Stimulated activated naive CD8-positive, alpha-beta T cell treated with anti-CD3 and anti-CD28 coated beads, Interleukin-15, amount 100 ng/mL, for 72 hours (primary cell): ENCODE measurements at regions not wholly inside any gene's neighbourhood (a gene's known extent, or its start where the extent isn't known, plus 50 kb on each side); places are given as distances from the start of the nearest gene placed in this dataset.

Source experiments
- ATAC-seq: fragments of 150-1000 bp; cut with Tn5 transposase; 2 replicates; pipeline ENCODE4 v1.10.0; 2021; ENCODE audit warnings: mild to moderate bottlenecking, moderate library complexity
- DNase-seq, 2 donors: peaks; one replicate each; pipeline ENCODE4 v3.0.0; 2021 to 2022
- H3K27ac Mint-ChIP-seq, 2 donors: one replicate each; pipeline ENCODE4 v1.8.0; 2022; ENCODE audit warnings: mild to moderate bottlenecking in 2 of 2, mixed read lengths in 2 of 2, moderate library complexity in 2 of 2
- H3K27me3 Mint-ChIP-seq: one replicate; pipeline ENCODE4 v1.8.0; 2022; ENCODE audit warnings: mixed read lengths
- H3K4me1 Mint-ChIP-seq: one replicate; pipeline ENCODE4 v1.8.0; 2022; ENCODE audit warnings: mild to moderate bottlenecking, mixed read lengths
- H3K4me3 Mint-ChIP-seq, 2 donors: one replicate each; pipeline ENCODE4 v1.8.0; 2022; ENCODE audit warnings: mild to moderate bottlenecking in 2 of 2, mixed read lengths in 2 of 2, moderate library complexity in 1 of 2
- H3K9me3 Mint-ChIP-seq, 2 donors: one replicate each; pipeline ENCODE4 v1.8.0; 2022; ENCODE audit warnings: mixed read lengths in 2 of 2

DNA sequence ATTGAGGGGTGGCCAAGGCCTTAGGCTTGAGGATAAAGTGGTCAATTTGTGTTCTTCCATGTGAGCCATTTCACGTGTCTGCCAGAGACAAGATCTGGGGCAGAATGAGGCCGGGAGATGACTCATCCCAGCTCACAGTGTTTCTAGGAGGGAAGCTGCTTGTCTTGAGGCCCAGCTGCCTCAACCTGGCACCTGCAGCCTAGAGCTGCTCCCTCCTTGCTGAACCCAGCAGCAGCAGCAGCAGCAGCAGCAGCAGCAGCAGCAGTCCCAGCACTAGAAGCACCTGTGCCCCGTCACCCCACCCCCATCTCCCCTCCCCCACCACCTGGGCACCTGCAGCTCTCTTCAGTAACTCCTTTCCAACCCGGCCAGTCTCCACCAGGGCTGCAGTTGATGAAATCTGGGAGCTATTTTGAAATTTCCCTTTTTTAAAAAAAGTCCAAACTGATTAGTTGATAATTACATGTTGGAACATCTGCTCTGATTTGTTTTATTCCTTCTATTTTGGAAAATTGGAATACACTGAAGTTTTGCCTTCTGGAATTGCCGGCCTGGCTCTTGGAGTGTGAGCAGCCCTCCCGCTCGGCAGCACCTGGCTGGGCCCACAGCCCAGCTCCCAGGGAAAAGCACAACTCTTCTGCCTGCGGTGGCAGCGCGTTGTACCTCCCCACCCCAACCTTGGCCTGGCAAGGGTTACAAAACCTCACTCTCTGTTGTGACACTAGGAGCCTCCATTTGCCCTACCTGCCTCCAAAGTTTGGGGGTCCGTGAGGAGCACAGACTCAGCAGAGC, 143.5 kb downstream of the NXPE2 start:
- no peak overlapping the region for H3K4me3 Mint-ChIP-seq
- ATAC-seq (no peak), DNase-seq (no peak)
- no peak overlapping the region for H3K27ac Mint-ChIP-seq
- H3K4me1 Mint-ChIP-seq, result no peaks in the 10 kb centered on the region
- peaks cover 0 to 8% of the 10 kb centered on the region in 2 donors for H3K9me3 Mint-ChIP-seq
- H3K27me3 Mint-ChIP-seq, result no peaks in the 10 kb centered on the region

DNA sequence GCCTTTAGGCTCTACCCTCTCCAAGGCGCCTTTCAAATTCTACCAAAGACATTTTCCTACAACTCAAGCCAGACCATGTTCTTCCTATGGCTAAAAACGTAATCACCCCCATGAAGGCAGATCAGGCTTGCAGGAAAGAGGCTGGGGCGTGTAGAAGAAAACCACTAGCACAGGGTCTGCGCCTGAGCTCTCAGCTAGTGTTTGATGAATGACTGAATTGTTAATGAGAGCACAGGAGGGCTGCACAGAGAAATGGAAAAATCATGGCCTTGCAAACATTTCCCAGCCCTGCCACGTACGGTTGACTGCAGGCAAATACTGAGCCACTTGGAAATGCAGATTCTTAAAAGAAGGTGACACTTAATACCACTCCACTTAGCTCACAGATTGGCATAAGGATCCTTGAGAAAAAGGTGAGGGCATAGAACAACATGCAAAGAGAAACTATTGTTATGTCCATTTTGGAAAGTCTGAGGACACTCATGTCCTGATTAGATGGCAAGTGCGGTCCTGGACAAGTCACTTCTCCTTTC, 148.6 kb downstream of the NXPE2 start:
- ATAC-seq (no peak), DNase-seq (no peak)
- Mint-ChIP-seq H3K4me1 (no peaks in the 10 kb centered on the region), H3K27ac (no peak overlapping the region), H3K9me3 (peaks cover 0 to 8% of the 10 kb centered on the region in 2 donors), H3K27me3 (no peaks in the 10 kb centered on the region), H3K4me3 (no peak overlapping the region)

DNA sequence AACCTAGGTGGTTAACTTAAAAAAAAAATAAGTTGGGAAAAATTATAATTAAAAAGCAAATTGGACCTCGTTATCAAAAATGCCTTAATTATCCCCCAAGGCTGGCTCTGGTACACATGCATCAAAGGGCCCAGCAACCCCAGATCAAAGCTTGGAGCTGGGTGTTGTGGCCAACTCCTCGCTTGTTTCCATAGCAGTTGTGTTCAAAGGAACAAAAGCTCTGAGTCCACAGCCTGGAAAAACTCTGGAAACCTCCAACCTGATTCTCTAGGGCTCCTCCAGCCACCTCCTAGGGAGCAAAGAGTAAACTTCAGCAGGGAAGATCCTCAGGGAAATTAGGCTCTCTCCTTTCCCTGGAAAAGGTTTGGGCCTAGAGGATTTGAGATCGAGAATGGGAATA, 149.4 kb downstream of the NXPE2 start:
- ATAC-seq (no peak), DNase-seq (no peak)
- no peaks in the 10 kb centered on the region for H3K27me3 Mint-ChIP-seq
- no peaks in the 10 kb centered on the region for H3K4me1 Mint-ChIP-seq
- H3K27ac Mint-ChIP-seq, result no peak overlapping the region
- H3K9me3 Mint-ChIP-seq, result peaks cover 0 to 8% of the 10 kb centered on the region in 2 donors
- H3K4me3 Mint-ChIP-seq, result no peak overlapping the region

DNA sequence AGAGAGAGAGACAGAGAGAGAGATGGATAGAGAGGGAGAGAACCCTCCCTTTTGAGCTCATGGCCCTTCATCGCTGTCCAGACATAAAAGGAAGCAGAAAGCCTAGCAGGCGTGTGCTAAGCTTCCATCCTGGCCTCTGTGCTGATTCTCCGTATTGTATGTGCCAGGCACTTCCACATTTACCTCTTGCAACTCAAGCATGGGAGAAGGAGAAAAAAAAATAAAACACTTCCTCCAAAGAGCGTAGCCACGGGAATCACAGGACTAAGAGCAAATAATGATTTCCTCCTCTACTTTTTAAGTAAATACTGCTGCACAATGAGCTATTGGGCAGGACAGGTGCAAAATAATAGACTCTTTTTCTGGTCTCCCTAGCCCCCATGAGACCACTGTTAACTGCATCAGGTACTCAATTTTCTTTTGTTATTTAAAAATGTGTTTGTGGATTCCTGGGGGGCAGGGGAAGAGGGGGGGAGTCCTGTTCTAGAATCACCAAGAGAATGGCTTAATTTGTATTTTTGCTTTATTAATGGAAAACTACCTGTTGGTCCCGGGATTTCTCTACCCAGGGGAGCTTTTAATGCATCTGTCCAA, 154.3 kb downstream of the NXPE2 start:
- DNase-seq (no peak), ATAC-seq (no peak)
- no peaks in the 10 kb centered on the region for H3K27me3 Mint-ChIP-seq
- no peak overlapping the region for H3K4me3 Mint-ChIP-seq
- no peak overlapping the region for H3K27ac Mint-ChIP-seq
- no peaks in the 10 kb centered on the region for H3K4me1 Mint-ChIP-seq
- H3K9me3 Mint-ChIP-seq, result no peaks in the 10 kb centered on the region

DNA sequence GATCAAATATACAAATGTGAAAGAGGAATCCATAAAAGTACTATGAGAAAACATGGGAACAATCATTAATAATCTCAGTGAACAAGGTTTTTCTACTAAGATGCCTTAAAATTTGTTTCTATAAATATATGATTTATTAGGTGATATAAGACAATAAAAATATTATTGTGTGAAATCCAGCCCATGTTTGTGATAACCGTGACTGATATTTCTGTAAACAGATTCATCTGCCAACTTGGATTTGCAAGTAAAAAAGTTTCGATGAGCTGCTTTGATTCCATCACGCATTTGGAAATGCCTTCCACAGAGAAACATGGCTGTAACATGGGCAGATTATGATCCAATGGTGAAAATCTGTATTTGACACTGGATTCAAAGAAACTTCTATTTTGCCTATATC, 157.8 kb downstream of the NXPE2 start:
- peaks cover 10 to 12% of the 10 kb centered on the region in 2 donors for H3K9me3 Mint-ChIP-seq
- no peak overlapping the region for H3K27ac Mint-ChIP-seq
- ATAC-seq (no peak), DNase-seq (no peak)
- no peaks in the 10 kb centered on the region for H3K27me3 Mint-ChIP-seq
- no peak overlapping the region for H3K4me3 Mint-ChIP-seq
- H3K4me1 Mint-ChIP-seq, result no peaks in the 10 kb centered on the region

DNA sequence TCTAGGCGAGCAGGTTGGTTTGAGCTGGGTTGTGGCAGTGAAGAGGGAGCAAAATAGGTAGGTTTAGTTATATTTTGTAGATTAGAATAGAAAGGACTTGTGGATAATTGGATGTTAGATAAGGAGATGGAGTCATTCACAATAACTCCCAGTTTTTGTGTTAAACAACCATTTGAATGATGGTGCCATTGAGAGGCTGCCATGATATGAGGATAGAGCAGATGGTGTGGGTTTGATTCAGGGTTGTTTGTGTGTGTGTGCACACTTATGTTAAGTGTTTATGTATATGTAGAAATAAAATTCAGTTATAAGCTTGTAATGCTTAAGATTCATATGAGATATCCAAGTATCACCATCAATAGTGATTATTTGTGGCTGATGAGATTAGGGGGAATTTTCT, 166.6 kb downstream of the NXPE2 start:
- Mint-ChIP-seq H3K4me3 (no peak overlapping the region), H3K27ac (no peak overlapping the region), H3K4me1 (peaks cover 8% of the 10 kb centered on the region), H3K27me3 (peaks cover 24% of the 10 kb centered on the region), H3K9me3 (peaks cover 0 to 4% of the 10 kb centered on the region in 2 donors)
- no peak for DNase-seq
- no peak for ATAC-seq

DNA sequence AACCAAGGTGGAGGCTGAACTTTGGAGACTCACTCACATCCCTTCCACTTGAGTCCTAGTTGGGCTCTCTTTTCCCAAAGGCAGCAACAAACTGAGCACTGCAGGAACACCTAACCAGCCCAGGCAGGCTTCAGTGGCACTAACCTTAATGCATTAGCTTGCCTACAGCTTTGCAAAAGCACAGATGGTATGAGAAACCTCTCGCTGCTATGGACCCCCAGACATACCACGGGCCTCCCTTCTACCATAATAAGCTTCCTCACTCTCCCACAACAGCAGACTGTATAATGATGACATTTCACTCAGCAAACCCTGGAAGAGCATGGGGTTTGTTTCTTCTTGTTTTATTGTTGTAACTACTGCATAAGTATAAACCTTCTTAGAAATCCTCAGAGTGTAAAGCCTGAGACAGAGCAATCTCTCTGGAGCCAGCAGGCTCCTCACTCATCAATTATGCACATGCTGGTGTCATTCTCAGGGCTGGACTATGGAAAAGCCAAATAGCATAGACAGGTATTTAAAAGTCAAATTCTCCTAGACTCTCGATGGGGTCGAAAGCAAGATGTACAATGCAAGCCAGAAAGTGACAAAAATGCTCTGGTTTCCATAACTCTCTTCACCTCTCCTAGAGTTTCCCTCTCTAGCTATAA, 167.6 kb downstream of the NXPE2 start:
- DNase-seq (no peak), ATAC-seq (no peak)
- Mint-ChIP-seq H3K27ac (no peak overlapping the region), H3K4me1 (peaks cover 8% of the 10 kb centered on the region), H3K9me3 (peaks cover 0 to 4% of the 10 kb centered on the region in 2 donors), H3K4me3 (no peak overlapping the region), H3K27me3 (peaks cover 24% of the 10 kb centered on the region)

DNA sequence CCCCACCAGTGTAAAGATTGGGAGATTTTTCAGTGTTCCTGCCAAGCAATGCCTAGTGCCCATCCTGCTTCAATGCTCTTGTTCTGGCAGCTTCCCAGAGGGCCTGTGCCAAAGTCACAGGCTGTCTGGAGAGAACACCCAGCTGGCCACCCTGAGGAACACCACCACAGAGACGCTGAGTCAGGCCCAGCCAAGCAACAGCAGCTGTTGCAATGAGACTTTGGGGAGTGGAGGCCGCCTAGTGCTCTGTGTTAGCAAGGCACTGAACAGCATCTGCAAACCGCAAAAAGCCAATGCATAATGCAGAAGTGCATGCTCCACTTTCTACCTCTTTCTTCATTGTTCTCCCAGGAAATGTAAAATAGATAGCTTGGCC, 168.1 kb downstream of the NXPE2 start:
- Mint-ChIP-seq H3K9me3 (peaks cover 0 to 4% of the 10 kb centered on the region in 2 donors), H3K4me3 (no peak overlapping the region), H3K27me3 (peaks cover 24% of the 10 kb centered on the region), H3K4me1 (peaks cover 8% of the 10 kb centered on the region), H3K27ac (peak overlapping the region in 1 of 2 donors; percentile 48)
- ATAC-seq (no peak), DNase-seq (no peak)

DNA sequence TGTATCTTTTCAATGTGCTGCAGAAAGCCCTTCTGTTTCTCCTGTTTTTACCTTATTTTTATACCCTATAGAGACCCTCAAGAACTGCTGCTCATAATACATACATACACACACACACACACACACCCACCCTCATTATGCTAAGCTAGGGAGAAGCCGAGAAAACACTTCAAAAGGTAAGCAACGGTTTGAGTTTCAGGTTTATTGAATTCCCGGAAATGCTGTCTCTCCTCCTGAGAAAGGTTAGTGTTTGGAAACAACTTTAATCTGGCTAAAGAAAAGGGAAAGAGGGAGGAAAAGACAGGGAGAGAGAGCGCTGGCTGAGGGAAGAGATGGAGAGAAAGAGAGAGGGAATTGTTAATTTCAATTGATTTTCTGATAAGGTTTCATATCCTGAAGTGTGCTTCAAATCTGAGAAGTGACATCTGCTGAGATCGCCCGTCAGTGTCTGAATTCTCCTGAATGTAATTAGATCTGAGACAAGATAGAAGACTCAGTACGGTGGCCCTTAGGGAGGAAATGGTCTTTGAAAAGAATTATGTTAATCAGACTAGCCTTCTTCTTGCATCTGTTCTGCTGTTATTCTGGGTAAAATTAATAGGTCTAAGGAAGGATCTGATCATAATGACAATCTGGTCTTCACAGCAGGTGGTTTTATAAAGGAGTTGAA, 169.1 kb downstream of the NXPE2 start:
- DNase-seq (no peak), ATAC-seq (no peak)
- Mint-ChIP-seq H3K4me3 (no peak overlapping the region), H3K27ac (no peak overlapping the region), H3K9me3 (peaks cover 0 to 4% of the 10 kb centered on the region in 2 donors), H3K4me1 (peaks cover 8% of the 10 kb centered on the region), H3K27me3 (peaks cover 24% of the 10 kb centered on the region)

DNA sequence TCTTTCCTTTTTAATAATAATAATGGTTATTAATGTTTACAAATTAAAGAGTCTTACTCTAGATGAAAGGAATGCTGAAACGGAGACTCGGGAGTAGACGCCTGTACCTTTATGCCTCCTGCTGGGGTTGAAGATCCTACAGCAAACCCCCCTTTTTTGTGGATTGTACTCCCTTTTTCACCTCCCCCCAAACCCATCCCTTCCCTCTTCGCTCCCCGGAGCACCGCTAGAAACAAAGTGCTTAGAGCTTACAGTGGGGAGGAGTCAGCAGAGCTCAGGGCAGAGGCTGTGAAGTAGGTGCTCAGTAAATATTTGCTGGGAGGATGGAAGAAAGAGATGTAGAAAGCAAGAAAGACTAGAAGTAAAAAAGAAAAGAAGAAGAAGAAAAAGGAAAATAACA, 169.7 kb downstream of the NXPE2 start:
- DNase-seq (no peak), ATAC-seq (no peak)
- H3K27me3 Mint-ChIP-seq, result peaks cover 24% of the 10 kb centered on the region
- H3K9me3 Mint-ChIP-seq, result peaks cover 0 to 4% of the 10 kb centered on the region in 2 donors
- H3K27ac Mint-ChIP-seq, result no peak overlapping the region
- H3K4me3 Mint-ChIP-seq, result no peak overlapping the region
- H3K4me1 Mint-ChIP-seq, result peaks cover 8% of the 10 kb centered on the region

DNA sequence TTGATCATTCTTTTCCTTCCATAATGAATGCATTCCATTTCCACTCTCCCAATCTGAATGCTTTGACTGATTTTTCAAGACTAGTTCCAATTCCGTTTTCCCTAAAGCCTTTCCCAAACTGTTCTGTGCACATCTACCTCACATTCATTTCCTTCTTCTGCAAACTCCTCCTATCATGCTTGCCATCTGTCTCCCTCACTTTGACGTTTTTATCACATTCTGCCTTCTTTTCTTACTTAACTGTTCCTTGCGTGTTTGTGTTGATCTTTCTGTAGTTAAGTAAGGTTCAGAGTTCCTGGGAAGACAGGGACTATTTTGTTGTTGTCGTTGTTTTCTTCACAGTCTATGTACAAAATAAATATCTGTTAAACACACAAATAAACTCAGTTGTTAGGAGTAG, 179.0 kb downstream of the NXPE2 start:
- H3K9me3 Mint-ChIP-seq, result peaks cover 18 to 23% of the 10 kb centered on the region in 2 donors
- DNase-seq, result no peak
- H3K4me3 Mint-ChIP-seq, result no peak overlapping the region
- no peaks in the 10 kb centered on the region for H3K4me1 Mint-ChIP-seq
- no peak overlapping the region for H3K27ac Mint-ChIP-seq
- ATAC-seq, result no peak
- H3K27me3 Mint-ChIP-seq, result peaks cover 16% of the 10 kb centered on the region

DNA sequence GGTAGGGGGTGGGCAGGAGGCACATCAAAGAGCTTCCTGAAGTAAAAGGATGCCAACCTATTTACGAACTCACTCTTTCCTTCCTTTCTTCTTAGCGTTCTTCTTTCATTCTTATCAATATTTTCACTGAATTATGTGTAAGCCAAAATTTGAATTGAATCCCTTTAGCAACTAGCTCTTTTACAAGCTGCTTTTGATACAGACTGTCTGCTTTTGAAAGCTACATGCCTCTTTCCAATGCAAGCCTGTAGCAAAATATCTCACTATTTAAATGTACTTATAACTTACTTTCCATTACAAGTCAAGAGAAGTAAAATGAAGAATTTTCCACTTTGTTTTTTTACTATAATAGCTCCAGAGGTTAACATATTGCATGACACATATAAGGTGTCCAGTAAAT, 186.6 kb downstream of the NXPE2 start:
- Mint-ChIP-seq H3K27ac (no peak overlapping the region), H3K4me3 (no peak overlapping the region), H3K9me3 (peaks cover 2 to 6% of the 10 kb centered on the region in 2 donors), H3K27me3 (peaks cover 1% of the 10 kb centered on the region), H3K4me1 (no peaks in the 10 kb centered on the region)
- no peak for ATAC-seq
- no peak for DNase-seq

DNA sequence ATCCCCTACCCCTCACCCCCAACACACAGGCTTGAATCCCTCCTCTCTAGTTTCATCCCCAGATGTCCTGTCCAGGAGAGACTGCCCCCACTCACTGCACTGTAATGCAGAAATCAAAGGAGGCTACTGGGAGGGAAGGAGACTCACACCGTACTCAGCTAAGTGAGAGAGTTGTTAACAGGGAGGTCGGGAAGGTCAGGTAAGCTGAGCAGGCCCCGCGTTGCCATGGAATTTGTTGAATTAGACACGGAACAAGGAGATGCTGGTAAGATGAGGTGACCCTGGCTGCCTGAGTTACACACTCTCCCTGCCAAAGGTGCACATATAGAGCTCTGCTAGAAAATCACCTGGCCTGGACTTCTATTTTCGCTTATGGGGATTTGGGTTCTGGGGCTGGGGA, 197.9 kb downstream of the NXPE2 start:
- no peak overlapping the region for H3K4me3 Mint-ChIP-seq
- ATAC-seq (no peak), DNase-seq (no peak)
- H3K9me3 Mint-ChIP-seq, result no peaks in the 10 kb centered on the region
- no peaks in the 10 kb centered on the region for H3K4me1 Mint-ChIP-seq
- H3K27ac Mint-ChIP-seq, result no peak overlapping the region
- H3K27me3 Mint-ChIP-seq, result no peaks in the 10 kb centered on the region

DNA sequence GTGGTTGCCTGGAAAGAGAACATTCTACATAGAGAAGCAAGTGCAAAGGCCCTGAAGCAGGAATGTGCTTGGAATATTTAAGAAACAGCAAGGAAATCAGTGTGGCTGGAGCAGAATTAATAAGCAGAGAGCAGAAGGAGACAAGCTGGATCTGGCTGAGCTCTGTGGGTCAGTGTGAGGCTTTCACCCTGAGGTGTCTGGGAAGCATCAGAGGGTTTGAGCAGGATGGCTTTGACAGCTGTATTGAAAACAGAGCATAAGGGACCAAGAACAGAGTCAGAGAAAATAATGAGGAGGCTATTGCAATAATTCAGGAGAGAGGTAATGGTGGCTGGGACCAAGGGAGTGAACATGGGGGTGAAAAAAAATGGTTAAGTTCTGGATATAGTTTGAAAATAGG, 199.6 kb downstream of the NXPE2 start:
- no peaks in the 10 kb centered on the region for H3K27me3 Mint-ChIP-seq
- H3K4me1 Mint-ChIP-seq, result no peaks in the 10 kb centered on the region
- DNase-seq (no peak), ATAC-seq (no peak)
- no peak overlapping the region for H3K4me3 Mint-ChIP-seq
- H3K9me3 Mint-ChIP-seq, result no peaks in the 10 kb centered on the region
- no peak overlapping the region for H3K27ac Mint-ChIP-seq

DNA sequence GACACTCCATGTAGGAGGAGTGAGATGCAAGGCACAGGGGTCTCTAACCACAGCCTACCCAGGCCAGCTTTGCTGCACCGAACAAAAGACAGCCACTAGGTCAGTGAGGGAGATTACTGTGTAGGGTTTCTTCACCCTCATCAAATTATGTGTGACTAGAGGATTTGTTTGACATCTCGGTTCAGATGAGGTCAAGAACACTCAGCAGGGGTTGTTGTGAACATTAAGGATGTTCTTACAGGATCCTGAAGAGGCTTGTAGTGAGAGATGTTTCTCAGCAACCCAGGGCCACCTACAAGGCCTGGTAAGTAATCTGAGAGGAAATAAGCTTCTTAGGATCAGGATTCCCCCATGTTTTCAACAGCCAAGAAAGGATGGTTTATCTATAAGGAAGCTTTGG, 202.1 kb downstream of the NXPE2 start:
- Mint-ChIP-seq H3K4me1 (no peaks in the 10 kb centered on the region), H3K27ac (no peak overlapping the region), H3K4me3 (no peak overlapping the region), H3K27me3 (no peaks in the 10 kb centered on the region), H3K9me3 (no peaks in the 10 kb centered on the region)
- ATAC-seq (no peak), DNase-seq (no peak)

DNA sequence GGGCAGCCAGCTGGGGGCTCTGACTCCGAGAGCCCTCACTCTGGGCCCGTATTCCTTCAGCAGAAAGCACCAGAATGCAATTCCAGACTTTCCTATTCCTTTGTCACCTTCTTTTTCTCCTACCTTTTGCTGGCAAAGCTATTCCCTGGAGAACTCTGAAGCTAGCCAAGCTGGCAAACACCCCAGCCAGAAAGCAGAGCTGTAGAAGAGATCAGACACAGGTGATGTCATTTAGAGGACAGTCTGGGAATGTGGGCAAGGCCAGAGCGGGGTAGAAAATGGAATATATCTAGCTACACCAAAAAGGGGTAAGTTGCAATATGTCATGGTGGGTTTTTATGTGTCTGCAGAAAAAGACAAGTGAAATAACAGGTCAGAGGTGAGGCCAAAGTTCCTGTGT, 205.1 kb downstream of the NXPE2 start:
- Mint-ChIP-seq H3K4me3 (no peak overlapping the region), H3K9me3 (no peaks in the 10 kb centered on the region), H3K4me1 (no peaks in the 10 kb centered on the region), H3K27me3 (no peaks in the 10 kb centered on the region), H3K27ac (no peak overlapping the region)
- ATAC-seq, result no peak
- DNase-seq, result no peak
